ENCODE measurements at regions not wholly inside any gene's neighbourhood (a gene's known extent, or its start where the extent isn't known, plus 50 kb on each side); places are given as distances from the start of the nearest gene placed in this dataset.
A peak's percentile ranks its signal among the peaks of the same experiment; 100 is the strongest.

GRCh38 chr1:170313306-170313705 is 167.5 kb downstream of the NTMT2 start:
- no peak for DNase-seq (ENCODE audit: low read depth)

- DNase-seq (ENCODE audit: low read depth): peak; percentile 18
These were observed 170.5 kb downstream of the NTMT2 start for GRCh38 chr1:170316270-170316669.

GRCh38 chr1:170318141-170318540 is 172.4 kb downstream of the NTMT2 start:
- no peak for DNase-seq (ENCODE audit: low read depth)

DNA sequence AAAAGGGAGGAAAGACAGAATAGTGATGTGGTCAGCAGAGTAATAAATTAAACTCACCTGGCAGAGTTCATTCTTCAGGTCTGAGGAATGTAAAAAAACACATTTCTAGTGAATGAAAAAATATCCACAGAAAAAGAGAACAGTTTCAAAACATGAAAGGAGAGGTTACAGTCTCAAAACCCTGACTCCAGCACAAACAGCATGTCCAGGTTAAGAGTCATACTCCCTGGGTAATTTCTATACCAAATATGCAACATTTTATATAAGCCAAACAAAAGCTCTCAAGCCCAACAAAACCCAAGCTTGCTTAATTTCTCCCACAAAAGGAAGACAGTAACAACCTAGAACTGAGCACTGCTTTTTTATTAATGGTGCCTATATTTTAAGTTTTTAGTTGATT is 173.0 kb downstream of the NTMT2 start:
- no peak for DNase-seq (ENCODE audit: low read depth)

DNA sequence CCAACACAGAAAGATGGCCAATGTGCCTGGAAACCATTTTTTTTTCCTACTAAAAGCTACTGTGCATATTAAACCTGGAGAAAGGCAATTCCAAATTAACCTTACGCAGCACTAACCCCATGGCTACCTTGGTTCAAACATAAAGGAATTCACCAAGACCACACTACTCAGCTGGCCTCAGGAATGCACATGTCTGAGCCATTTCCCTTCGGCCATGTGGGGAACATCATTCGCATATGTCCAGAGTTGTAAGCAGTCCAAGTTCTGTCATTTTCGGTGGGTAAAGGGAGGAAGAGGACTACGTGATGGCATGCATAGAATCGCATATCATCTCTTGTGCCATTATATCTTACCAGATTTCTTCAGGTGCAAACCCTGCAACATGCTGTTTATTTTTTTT is 175.4 kb downstream of the NTMT2 start:
- DNase-seq (ENCODE audit: low read depth): peak; percentile 65

DNA sequence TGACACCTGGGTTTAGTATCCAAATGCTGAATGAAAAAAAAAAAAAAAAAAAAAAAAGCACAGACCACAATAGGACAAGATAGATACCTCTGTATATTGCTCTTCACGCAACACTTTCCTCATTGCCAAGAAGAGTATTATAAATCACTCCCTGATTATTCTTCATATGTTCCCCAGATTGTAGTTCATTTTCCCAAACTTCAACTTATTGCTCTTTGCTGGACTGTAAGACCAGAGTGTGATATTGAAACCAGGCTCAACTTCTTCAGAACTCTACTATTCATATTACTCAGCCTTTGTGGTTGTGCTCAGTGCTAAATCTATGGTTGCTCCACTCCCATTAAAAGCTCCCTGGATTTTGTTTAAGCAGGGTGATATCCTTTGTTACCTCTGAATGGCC is 180.4 kb downstream of the NTMT2 start:
- DNase-seq (ENCODE audit: low read depth): no peak

DNA sequence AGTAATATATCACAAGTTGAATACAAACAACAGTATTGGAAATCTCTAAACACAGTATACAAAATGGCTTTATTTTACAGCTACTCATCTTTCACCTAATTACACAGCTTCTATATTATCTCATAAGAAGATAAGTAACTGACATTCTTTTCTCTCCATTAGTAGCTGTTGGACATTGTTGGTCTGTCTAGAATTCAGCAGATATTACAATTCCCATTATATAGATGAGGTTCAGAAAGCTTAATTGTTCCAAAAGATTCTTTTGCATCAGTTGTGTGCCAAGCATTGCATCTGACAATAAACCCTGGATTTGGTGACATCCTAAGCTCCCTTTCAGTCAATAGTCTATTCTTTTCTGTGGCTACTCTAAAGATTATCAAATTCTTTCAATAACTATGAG is 187.0 kb downstream of the NTMT2 start:
- no peak for DNase-seq (ENCODE audit: low read depth)

DNA sequence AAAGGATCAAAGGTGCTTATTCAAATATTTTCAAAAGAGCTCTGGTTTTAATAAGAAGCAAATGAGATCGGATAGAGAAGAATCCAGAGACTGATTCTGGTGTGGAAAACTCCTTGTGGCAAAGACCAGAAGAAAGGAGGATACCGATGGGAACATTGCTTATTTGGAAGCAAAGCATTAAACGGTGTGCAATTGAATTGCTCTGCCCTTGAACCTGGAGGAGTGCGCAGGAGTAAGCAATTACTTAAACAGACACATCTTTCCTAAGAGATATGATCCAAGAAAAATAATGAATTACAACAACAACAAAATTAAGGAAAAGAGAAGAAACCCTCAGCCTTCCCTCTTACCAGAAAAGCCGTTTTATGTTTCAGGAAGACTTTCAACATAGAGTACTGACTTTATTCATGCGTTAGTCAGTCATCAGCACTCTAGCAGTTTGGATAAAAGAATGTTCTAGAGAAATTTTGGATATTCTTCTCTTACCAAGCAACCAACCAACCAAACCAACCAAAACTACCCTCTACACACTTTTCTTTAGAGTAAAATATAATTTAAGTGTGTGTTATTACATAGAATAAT is 191.7 kb downstream of the NTMT2 start:
- no peak for DNase-seq (ENCODE audit: low read depth)

DNA sequence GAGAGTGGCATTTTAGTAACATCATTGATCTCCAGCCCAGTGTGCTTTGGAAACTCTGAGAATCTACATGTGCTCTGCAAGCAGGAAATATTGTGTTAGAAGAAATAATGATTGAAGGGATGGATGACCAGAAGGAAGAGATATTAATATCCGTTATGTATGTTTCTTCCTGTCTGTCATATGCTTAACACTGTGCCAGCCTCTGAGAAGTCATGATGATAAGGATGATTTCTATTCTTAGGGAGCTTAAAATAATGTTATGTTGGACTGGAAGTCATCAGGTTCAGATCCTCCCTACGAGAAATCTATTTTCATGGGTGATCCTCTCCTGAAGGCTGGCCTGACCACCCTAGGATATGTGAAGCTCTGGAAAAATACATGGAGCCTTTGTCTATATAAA is 192.4 kb upstream of the GORAB start:
- no peak for DNase-seq (ENCODE audit: low read depth)

DNA sequence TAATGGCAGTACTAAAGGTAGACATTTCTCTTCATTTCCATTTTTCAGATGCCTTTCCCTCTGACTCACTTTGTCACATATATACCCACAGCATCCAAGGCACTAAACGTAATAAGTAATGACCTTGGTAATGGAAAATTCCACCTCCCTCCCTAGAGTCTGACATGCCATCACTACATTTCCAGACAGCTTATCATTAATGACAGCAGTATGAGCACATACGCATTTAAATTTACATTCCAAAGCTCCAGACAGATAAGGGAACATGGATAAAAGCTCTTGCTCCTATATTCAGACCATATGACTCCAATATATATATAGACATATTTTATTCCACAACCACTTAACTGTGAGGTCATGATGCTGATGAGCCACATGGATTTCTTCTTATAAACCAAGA is 191.7 kb upstream of the GORAB start:
- DNase-seq (ENCODE audit: low read depth): no peak

DNA sequence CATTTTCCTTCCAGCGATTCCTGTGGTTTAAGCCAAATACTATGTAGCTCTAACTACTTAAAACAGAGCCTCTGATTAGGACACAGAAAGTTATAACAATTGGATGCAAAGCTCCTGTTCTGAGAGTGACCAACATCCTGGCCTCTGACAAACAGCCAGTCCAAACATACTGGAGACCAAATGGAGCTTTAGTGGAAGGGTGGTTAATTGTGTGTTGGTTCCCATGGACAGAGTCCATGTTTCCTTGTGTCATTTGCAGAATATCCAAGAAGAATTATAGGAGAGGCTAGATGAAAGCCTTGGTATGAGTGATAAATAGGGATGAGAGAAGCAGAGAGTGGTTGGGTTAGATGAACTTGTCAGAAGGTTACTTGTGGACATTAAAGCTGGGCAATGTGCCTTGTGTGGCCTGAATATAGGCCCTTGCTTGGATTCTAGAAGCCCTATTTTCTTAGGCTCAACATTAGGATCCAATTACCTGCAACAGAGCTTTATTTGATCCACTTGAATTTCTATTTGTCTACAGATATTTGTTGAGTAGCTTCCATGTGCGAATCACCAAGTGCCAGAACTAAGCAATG is 180.5 kb upstream of the GORAB start:
- no peak for DNase-seq (ENCODE audit: low read depth)

- DNase-seq (ENCODE audit: low read depth): no peak
These were observed 177.7 kb upstream of the GORAB start for GRCh38 chr1:170354246-170354645.

DNA sequence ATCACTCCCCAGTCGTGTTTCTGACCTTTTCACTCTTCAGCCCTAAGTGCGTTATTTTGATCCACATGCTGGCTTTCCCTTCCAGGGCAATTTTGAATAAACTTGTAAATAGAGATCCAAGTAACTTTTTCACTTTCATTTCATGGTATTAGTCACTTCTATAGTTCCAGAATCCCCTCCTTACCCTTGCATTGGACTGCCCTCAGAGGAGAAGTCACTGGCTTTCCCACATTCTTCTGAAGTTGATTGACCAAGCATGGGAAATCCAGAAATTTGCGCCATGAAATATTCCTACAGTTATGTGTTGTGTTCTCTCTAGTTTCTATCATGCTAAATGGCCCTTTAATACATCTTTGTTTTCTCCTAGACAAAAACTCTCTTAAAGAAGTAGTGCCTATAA is 177.3 kb upstream of the GORAB start:
- DNase-seq (ENCODE audit: low read depth): no peak

GRCh38 chr1:170355267-170355801 is 176.6 kb upstream of the GORAB start:
- DNase-seq (ENCODE audit: low read depth): no peak

GRCh38 chr1:170356585-170356984 is 175.4 kb upstream of the GORAB start:
- no peak for DNase-seq (ENCODE audit: low read depth)

DNA sequence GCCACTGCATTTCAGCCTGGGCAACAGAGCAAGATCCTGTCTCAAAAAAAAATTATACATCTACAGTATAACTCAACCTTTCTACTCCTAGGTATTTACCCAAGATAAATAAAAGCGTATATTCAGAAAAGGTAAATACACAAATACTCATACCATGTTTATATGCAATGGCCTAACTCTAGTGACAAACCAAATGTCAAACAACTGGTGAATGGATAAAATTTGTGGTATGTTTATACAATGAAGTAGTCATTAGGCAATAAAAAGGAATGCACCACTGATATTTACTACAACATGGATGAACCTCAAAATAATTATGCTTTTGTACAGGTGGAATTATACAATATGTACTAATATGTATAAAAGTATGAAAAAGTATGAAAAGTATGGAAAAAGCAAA is 174.2 kb upstream of the GORAB start:
- DNase-seq (ENCODE audit: low read depth): no peak

- DNase-seq (ENCODE audit: low read depth): peak; percentile 32
These were observed 171.4 kb upstream of the GORAB start for GRCh38 chr1:170360601-170361000.

GRCh38 chr1:170365331-170365730 is 166.6 kb upstream of the GORAB start:
- no peak for DNase-seq (ENCODE audit: low read depth)

DNA sequence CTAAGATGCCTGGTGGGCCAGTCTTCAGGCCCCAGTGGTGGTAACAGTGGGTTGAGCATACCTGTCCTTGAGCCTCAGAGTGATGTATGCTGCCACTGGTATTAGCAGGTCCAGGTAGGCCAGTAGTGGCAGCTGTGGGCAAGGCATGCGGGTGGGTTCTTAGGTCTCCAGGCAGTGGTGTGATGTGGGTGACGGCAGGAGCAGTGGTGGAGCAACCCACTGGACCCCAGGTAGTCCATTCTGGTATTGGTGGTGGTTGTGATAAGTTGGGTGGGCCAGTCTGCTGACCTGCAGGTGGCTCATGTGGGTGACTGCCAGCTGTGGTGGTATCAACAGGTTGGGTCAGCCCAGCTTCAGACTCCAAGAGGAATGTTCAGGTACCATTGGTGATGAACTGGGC is 165.0 kb upstream of the GORAB start:
- DNase-seq (ENCODE audit: low read depth): no peak

DNA sequence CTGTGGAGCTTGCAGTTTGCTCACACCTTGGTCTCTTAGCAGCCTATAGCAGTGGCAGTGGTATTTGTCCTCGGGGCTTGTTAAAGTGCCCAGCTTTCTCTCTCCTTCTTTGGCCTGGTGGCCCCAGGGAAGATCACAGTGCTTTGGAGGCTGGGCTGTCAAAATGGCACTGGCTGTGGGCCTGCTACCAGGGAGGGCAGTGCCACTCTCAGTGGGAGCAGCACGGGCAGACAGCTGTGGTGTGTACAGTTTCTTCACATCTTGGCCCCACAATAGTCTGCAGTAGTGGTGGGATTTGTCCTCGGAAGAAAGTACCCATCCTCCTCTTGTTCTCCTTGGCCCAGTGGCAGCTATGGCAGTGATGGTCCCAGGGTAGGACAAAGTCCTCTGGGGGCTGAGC is 164.4 kb upstream of the GORAB start:
- no peak for DNase-seq (ENCODE audit: low read depth)

DNA sequence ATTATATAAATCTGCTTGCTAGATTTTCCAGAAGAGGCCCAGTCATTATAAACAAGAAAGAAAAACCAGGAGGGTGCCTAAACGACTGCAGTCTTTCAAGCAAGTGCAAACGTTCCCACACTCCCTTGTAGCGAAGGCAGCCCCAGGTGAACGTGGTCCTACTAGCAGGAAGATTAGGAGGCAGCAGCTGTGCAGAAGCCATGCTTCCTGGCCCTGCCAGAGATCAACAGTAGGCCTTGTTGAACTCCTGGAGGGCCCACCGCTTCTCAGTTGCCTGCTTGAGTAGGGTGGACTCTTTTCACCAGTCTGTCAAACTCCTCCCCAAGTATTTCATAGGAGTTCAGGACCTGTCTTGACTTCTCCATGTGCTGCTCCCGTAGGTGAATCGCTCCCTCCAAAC is 163.0 kb upstream of the GORAB start:
- DNase-seq (ENCODE audit: low read depth): no peak

DNA sequence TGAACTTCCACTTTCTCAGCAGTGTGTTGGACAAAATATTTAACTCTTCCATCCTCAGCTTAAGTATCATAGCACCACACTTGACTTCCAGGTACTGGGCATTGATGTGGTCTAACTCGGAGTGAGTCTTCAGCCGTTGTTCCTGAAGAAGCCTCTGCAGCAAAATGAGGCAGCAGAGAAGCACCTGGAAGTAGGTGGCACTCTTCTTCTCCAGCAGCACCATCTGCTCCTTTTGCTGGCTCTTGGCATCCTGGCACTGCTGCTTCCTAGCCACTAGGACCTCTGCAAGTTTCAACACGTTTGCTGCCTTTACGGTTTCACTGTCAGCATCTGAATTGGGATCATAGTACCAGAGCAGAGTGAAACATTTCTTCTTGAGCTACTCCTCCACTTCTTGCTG is 162.5 kb upstream of the GORAB start:
- DNase-seq (ENCODE audit: low read depth): no peak

DNA sequence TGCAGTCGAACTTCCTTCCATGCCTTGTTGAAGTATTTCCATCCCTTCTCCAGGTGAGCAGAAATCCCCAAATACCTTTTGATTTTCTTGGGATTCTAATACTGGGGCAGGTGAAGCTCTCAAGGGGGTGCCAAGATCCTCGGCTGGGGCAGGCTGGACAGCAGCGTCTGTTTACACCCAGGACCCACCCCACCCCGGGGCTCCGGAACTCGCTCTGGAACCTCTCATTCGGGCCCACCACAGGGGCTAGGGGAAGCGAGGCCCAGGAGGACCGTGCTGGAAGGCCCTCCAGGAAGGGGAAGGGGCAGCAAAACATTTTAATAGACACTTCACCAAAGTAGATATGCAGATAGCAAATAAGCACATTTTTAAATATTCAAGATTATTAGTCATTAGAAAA is 161.9 kb upstream of the GORAB start:
- no peak for DNase-seq (ENCODE audit: low read depth)

- DNase-seq (ENCODE audit: low read depth): no peak
These were observed 156.8 kb upstream of the GORAB start for GRCh38 chr1:170375082-170375723.

All from Daoy (cell line).